ENCODE measurements at regions not wholly inside any gene's neighbourhood (a gene's known extent, or its start where the extent isn't known, plus 50 kb on each side); places are given as distances from the start of the nearest gene placed in this dataset.

DNA sequence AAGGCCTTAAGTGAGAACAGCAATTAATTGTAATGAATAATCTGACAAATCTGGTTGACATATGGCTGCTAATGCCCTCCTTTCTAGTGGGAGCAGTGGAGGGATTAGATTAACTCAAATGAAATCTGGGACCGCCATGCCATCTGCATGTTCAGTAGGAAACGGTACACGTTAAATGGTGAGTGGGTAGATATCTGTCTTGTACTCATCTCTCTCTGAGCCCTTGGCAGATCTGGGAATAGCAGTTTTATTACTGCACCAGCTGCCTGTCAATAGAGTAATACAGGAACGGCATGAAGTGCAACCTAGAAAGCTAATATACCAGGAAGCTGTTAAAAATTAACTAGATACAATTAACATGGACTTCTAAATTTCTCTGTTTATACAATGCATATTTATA, 258.8 kb downstream of the GPD2 start:
- TF ChIP-seq, protein P1, sequence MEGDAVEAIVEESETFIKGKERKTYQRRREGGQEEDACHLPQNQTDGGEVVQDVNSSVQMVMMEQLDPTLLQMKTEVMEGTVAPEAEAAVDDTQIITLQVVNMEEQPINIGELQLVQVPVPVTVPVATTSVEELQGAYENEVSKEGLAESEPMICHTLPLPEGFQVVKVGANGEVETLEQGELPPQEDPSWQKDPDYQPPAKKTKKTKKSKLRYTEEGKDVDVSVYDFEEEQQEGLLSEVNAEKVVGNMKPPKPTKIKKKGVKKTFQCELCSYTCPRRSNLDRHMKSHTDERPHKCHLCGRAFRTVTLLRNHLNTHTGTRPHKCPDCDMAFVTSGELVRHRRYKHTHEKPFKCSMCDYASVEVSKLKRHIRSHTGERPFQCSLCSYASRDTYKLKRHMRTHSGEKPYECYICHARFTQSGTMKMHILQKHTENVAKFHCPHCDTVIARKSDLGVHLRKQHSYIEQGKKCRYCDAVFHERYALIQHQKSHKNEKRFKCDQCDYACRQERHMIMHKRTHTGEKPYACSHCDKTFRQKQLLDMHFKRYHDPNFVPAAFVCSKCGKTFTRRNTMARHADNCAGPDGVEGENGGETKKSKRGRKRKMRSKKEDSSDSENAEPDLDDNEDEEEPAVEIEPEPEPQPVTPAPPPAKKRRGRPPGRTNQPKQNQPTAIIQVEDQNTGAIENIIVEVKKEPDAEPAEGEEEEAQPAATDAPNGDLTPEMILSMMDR (IDR thresholded peaks at IDR 0.05; ENCODE audit: low read depth, low read length) = no peak
- TF ChIP-seq EZH2phosphoT487 (IDR thresholded peaks at IDR 0.05; ENCODE audit: low read depth) = no peak
